Endothelial cell of umbilical vein (primary cell): ENCODE measurements at regions not wholly inside any gene's neighbourhood (a gene's known extent, or its start where the extent isn't known, plus 50 kb on each side); places are given as distances from the start of the nearest gene placed in this dataset.

Experiments
- EZH2 ChIP-seq: IDR thresholded peaks from 2 replicates; pipeline ENCODE4 v1.6.1; 2012; ENCODE audit warnings: borderline replicate concordance, low read depth, mild to moderate bottlenecking, moderate library complexity, low read length, inconsistent platforms; ENCODE audit not compliant: severe bottlenecking
- FOS ChIP-seq: IDR thresholded peaks from 2 replicates; pipeline ENCODE4 v1.6.1; 2011; ENCODE audit warnings: mild to moderate bottlenecking, low read length, moderate library complexity, borderline replicate concordance; ENCODE audit not compliant: insufficient read depth
- GATA2 ChIP-seq: IDR thresholded peaks from 2 replicates; pipeline ENCODE4 v1.7.0; 2011; ENCODE audit warnings: low read depth, mild to moderate bottlenecking, moderate library complexity, mixed read lengths, low read length; ENCODE audit not compliant: insufficient read length, insufficient read depth
- JUN ChIP-seq: IDR thresholded peaks from 2 replicates; pipeline ENCODE4 v1.6.1; 2011; ENCODE audit warnings: borderline replicate concordance, low read depth; ENCODE audit not compliant: insufficient read length, insufficient read depth
- POLR2A ChIP-seq: IDR thresholded peaks from 2 replicates; pipeline ENCODE4 v1.6.1; 2012; ENCODE audit warnings: low read depth, mild to moderate bottlenecking, control low read depth, low read length
- POLR2AphosphoS5 ChIP-seq: IDR thresholded peaks from 2 replicates; pipeline ENCODE4 v1.6.1; 2012; ENCODE audit warnings: low read depth, mild to moderate bottlenecking, control low read depth, low read length, moderate library complexity; ENCODE audit not compliant: insufficient read depth
- TF ChIP-seq, protein P1 (sequence below), 2 donors: IDR thresholded peaks; 1 replicate in 1 of 2; 2 replicates in 1 of 2; pipeline ENCODE4 v1.5.1; 2011; ENCODE audit warnings: low read length in 2 of 2, mild to moderate bottlenecking in 2 of 2, moderate library complexity in 2 of 2, control low read depth in 1 of 2, inconsistent platforms in 1 of 2, low read depth in 1 of 2; ENCODE audit not compliant: insufficient read depth in 1 of 2; ENCODE audit errors: extremely low read depth in 1 of 2
- TF ChIP-seq, protein P2 (sequence below): IDR thresholded peaks from 2 replicates; pipeline ENCODE4 v1.6.1; 2011; ENCODE audit not compliant: insufficient read depth, insufficient read length

DNA sequence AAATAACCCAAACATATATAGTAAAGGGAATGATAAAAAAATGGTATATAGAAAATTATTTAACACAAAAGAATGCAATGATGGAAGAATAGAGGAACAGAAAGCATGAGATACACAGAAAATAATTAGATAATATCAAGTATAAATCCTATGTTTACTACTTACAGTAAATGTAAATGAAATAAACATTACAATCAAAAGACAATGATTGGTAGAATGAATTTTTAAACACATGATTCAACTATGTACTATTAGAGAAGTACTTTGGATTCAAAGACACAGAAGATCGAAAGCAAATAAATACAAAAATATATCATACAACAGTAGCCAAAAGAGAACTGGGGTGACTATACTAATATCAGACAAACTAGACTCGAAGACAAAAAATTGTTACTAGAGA is 97.6 kb upstream of the PARD3B start:
- TF ChIP-seq, protein P1, sequence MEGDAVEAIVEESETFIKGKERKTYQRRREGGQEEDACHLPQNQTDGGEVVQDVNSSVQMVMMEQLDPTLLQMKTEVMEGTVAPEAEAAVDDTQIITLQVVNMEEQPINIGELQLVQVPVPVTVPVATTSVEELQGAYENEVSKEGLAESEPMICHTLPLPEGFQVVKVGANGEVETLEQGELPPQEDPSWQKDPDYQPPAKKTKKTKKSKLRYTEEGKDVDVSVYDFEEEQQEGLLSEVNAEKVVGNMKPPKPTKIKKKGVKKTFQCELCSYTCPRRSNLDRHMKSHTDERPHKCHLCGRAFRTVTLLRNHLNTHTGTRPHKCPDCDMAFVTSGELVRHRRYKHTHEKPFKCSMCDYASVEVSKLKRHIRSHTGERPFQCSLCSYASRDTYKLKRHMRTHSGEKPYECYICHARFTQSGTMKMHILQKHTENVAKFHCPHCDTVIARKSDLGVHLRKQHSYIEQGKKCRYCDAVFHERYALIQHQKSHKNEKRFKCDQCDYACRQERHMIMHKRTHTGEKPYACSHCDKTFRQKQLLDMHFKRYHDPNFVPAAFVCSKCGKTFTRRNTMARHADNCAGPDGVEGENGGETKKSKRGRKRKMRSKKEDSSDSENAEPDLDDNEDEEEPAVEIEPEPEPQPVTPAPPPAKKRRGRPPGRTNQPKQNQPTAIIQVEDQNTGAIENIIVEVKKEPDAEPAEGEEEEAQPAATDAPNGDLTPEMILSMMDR (IDR thresholded peaks at IDR 0.05; ENCODE audit: extremely low read depth in 1 of 2, insufficient read depth in 1 of 2, low read depth in 1 of 2, low read length in 2 of 2) = no peak
- TF ChIP-seq POLR2A (no peak), EZH2 (no peak), POLR2AphosphoS5 (no peak), JUN (no peak), FOS (no peak), GATA2 (no peak)
- TF ChIP-seq, protein P2, sequence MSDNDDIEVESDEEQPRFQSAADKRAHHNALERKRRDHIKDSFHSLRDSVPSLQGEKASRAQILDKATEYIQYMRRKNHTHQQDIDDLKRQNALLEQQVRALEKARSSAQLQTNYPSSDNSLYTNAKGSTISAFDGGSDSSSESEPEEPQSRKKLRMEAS = no peak
